Brain pericyte (primary cell): ENCODE measurements at regions not wholly inside any gene's neighbourhood (a gene's known extent, or its start where the extent isn't known, plus 50 kb on each side); places are given as distances from the start of the nearest gene placed in this dataset.
A peak's percentile ranks its signal among the peaks of the same experiment; 100 is the strongest.

Source experiments
- DNase-seq: peaks from one replicate; pipeline ENCODE4 v3.0.0-alpha.2; 2012; ENCODE audit warnings: low read depth, low spot score

DNA sequence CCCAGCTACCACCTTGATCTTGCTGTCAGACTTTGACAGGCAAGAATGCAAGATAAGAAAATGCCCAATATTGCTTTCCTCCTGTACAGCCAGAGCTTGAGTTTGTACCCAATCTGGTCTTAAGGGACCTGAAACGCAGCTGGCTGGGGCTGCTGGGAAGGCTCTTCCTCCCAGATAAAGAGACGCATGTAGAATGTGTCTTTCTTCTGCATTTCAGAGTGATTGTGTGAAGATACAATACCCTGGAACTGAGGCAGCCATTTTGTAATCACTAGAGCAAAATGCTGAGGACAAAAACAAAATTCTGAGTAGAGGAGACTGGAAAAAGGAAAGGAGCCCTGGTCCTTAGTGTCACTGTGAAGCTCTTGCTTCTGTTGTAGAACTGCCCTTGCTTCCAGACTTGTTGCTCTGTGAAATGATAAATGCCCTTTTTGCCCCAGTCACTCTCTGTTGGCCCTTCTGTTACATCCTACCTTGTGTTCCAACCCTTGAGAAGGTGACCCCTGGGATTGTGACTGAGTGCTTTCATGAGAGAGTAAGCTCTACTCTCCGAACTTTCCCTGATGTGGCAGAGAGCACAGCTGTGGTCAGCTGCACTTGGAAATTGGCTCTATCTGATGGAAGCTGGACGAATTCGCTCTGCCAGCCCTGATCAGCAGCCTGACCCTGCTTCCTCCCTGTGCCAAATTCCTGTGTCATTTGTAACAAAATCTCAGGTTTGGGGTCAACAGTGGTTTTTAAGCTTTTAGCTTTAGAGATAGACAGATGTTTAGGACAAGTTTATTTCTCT, 137.4 kb upstream of the RBMS1 start:
- DNase-seq: no peak

GRCh38 chr2:160632084-160632975, 138.7 kb upstream of the RBMS1 start:
- DNase-seq: no peak

DNA sequence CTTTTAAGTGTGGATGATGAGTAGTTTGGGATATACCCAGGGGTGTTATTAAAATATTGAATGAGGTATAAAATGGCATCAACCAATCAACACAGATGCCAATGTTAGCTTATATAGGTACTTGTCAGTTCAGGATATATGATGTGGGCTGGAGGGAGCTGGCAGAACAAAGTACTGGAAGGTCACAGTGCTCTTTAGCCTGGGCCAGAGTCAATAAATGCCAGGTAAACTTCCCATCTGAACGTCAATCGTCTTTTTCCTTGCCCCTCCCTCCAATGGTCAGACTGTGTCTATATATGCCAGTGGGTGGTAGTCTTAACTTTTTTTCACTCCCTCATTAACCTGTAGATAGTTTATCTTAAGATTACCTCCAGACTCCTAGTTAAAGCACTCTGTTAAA, 140.8 kb upstream of the RBMS1 start:
- DNase-seq: no peak

GRCh38 chr2:160635488-160635887, 141.9 kb upstream of the RBMS1 start:
- no peak for DNase-seq

DNA sequence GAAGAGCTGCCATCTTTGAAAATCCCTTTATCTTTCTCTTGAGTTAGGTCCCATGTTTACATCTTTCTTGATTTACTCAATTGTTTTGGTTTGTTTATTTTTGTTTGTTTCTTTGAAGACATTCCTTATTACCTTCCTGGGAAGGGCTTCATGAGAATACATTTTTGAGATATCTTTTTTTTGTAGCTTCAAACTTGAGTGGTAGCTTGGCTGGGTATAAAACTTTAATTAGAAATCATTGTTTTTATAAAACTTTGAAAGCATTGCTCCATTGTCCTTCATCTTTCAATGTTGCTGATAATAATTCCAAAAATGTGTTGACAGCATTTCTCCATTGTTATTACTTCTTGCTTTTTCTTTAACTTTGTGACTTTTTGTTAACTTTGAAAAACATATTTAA, 145.9 kb upstream of the RBMS1 start:
- no peak for DNase-seq

DNA sequence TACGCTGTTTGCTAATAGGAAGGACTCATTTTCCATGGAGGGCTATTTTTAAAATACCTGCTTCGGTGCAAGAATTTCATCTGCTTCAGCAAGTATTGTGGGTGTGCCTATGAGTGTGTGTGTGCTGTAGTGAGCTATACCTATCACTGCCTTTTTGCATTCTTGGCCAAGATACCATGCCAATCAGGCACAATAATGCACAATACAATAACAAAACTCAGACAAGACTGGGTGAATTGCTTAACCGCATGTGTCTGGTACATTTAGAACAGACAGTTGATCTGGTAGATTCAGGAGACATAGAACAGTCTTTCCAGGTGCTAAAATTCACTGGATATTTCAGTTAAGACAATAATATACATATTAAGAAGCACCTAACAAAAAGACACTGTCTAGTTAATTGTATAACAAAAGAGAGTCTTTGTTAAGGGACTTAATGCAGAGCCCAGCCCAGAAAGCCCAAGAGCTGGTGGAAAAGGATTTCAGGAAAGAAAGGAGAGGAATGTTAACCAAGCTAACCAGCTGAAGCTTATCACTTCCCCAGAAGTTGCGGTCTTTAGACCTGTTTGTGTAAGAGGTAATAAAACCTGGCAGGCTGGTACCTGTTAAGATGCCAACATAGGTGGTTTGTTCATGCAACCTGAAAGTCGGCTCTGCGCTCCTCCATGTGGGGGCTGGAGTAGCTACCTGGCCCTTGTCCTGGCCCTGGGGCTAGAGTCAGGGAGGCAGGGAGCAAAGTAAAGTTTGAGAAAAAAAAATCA, 153.3 kb upstream of the RBMS1 start:
- no peak for DNase-seq

GRCh38 chr2:160647967-160648685, 154.5 kb upstream of the RBMS1 start:
- no peak for DNase-seq

GRCh38 chr2:160649698-160650097, 156.1 kb upstream of the RBMS1 start:
- no peak for DNase-seq

DNA sequence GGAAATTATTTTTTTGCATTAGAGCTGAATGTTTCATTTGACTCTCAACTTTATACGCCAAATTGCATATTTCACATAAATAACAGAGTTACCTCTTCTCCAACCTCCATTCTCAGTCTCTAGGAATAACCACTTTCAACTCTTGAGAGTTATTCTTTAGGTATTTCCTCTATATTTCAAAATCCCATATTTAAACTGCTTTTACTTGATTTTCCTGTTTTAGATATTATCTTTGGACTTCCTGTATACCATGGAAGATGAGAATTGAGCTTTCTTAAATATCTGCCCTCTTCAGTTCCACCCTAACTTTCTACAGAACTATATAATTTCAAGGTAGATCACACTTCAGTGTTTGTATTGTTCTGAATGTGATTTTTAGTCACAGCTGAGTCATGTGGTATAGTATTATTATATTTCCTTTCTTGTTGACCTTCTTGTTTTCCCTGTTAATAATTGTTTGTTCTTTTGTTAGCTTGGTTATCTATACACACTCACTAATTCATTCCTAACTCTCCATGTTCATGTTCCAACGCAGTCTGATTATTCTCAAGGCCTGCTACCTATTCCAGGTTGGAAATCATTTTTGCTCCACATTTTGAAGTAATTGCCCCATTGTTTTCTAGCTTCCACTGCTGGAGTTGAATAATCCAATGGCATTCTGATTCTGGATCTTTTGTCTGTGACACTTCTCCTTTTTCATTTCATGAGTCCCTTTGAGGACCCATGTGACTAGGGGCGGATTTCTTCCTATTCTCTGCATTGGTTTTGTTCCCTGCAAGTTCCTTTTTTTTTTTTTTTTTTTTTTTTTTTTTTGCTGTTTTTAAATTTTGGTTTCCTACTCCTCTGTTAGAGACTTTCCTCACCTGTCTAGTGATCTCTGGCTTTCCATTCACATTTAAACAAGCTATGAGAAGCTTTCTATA, 156.8 kb upstream of the RBMS1 start:
- no peak for DNase-seq

DNA sequence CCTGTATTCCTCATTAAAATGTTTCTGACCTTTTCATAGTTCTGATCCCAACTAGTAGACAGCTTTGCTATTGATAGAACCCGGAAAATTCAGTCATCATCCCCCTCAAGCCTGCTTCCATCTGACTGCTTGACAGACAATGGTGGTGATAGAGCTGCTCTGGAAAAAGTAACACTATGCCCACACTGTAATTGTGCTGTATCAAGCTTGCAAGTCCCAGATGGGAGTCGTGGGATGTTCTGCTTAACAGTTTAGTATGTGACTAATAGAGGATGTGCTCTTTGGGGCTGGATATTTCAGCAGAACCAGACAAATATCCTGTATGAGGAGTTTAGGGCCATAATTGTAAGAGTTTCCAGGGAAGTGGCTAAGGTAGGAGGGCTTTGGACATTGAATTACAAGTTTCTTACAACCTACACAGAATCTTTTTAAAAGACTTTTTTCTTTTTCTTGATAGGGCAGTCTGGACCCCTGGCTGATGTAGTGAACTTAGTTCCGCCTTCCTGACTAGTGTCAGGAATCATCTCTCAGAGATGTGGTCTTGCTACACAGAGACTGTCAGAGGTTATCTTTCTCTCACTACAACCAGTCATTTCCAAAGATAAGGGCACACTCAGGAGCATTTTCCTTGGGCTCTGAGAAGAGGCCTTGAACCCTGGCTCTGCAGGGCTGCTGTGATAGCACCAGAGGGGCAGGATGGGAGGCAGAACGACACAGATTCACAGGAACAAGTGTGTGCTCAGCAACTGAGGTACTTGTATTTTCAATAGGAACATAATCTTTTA, 158.0 kb upstream of the RBMS1 start:
- DNase-seq: no peak

DNA sequence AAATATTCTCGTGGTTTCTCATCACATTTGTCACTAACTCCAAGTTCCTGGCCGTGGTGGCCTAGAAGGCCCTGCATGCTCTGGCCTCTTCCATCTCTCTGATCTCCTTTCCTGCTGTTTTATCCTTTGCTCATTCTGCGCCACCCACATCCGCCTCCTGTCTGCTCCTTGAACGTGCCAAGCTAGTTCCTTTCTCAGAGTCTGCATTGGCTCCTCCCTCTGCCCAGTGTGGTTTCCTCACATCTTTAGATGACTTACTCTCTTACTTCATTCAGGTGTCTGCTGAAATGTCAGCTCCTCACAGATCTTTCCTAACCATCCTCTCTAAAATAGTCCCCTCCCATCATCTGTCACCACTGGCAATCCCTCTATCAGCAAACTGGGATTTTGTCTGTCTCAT, 158.6 kb upstream of the RBMS1 start:
- DNase-seq: no peak

DNA sequence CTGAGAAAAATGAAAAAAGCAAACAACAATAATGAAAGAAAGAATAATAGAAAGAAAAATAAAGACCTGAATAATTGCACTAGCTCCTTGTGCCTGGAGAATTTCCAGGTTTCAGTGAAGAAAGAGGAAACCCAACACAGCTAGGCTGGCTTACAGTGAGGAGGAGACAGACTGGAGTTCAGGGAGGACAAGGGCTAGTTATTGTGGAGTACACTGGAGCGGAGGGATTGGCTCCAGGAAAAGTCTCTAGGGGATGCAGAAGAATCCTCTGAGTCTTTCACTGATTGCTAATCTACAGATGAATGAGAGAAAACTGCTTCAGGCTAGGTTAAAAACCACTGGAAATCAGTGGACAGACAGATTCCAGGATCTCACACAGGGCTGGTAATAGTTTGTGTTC, 163.6 kb upstream of the RBMS1 start:
- DNase-seq: peak; percentile 10

DNA sequence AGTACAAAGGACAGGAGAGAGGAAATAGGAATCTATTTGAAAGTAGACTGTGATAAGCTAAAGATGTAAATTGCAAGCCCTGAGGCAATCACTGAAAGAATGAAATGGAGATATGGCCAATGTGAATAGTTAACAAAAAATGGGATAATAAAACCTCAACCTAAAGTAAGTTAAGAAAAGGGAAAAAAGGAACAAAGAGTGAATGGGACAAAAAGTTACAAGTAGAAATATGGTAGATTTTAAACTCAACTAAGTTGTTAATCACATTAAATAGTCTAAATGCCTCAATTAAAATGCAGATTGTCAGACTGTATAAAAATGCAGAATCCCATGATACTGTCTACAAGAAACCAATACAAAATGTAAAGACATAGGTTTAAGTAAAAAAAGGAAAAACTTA, 165.2 kb upstream of the RBMS1 start:
- no peak for DNase-seq

GRCh38 chr2:160660741-160661140, 167.1 kb upstream of the RBMS1 start:
- DNase-seq: no peak

- DNase-seq: no peak
These were observed 171.1 kb upstream of the RBMS1 start for GRCh38 chr2:160664603-160665140.

DNA sequence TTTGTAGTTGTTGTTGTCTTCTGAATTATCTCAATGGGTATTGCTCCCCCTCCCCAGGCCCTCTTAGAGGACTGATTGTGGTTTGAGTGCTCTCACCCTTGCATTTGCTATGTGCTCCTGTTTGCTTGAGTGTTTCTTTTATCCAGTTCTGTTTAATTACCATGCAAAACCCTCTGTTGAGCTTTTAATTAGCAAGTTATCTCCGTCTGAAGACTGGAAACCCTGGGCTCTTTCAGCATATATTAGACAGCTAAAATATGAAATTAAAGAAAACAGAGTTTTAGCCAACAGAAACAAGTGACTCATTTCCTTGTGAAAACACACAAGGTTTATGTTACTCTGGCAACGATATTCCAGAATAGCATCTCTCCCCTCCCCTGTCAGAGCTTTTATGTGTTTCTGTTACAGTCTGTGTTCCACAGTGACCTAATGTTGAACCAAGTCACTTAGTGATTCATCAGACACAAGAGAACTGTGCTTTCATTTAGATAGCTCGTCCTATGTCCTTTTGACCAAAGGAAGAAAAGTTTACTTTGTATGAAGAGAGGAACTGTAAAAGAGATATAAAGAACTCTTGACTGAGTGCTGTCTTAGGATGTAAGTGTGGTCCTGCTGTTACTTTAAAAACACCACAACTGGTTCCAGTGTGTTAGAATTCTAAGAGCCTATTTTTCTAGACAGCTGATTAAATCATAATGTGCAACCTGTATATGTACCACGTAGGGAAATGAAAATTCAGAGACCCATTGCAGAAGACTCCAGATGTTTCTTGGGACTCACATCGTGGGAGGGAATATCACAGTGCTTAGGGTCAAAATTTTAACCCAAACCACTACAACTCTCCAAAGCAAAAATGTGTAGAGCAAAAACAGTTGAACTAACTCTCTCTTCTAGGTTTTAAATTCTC, 172.8 kb upstream of the RBMS1 start:
- peak; percentile 97 for DNase-seq

DNA sequence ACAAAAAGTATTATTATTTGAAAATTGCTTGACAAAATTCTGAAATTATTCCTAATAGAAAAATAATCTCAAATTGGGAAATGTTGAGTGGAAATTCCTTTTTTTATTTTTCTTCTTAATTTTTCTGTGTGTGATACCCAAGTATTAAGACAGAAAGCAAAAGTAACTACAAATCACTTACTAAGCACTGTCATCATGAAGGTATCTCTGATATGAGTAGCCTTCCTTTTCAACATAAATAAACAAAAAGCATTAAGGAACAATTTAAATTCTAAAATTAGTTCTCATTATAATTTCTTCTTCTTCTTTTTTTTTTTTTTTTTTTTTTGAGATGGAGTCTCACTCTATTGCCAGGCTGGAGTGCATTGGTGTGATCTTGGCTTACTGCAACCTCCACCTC, 174.2 kb upstream of the RBMS1 start:
- DNase-seq: no peak

GRCh38 chr2:160670618-160671017, 177.0 kb upstream of the RBMS1 start:
- DNase-seq: no peak
